Activated CD4-positive, alpha-beta memory T cell treated with anti-CD3 and anti-CD28 coated beads, Interleukin-2, amount 10 ng/mL, durations not matched to agents 7 days and 5 days (primary cell): ENCODE measurements at regions not wholly inside any gene's neighbourhood (a gene's known extent, or its start where the extent isn't known, plus 50 kb on each side); places are given as distances from the start of the nearest gene placed in this dataset.
"Not testable (repeated sequence)": the region's sequence is repeated elsewhere in the genome, so short reads cannot be mapped to it uniquely, and the experiment has no call there.

Experiments
- CTCF ChIA-PET: fragments of 350-600 bp; sonication (Branson Sonifier 250); formaldehyde crosslinking; loops from one replicate; lab custom pipeline; 2021; ENCODE audit warnings: antibody characterized with exemption, inconsistent platforms; lab: Charles Lee
- POLR2A ChIA-PET: fragments of 350-600 bp; sonication (Branson Sonifier 250); formaldehyde crosslinking; loops from one replicate; lab custom pipeline; 2021; ENCODE audit warnings: antibody characterized with exemption; lab: Charles Lee
- DNase-seq: peaks from one replicate; pipeline ENCODE4 v3.0.0-alpha.2; 2020
- H3K27ac Mint-ChIP-seq: one replicate; pipeline ENCODE4 v1.8.0; 2021; ENCODE audit warnings: mild to moderate bottlenecking, mixed read lengths
- H3K27me3 Mint-ChIP-seq: one replicate; pipeline ENCODE4 v1.8.0; 2021; ENCODE audit warnings: mixed read lengths
- H3K36me3 Mint-ChIP-seq: one replicate; pipeline ENCODE4 v1.8.0; 2021; ENCODE audit warnings: low read depth, mixed read lengths
- H3K4me1 Mint-ChIP-seq: one replicate; pipeline ENCODE4 v1.8.0; 2021; ENCODE audit warnings: mixed read lengths
- H3K4me3 Mint-ChIP-seq: one replicate; pipeline ENCODE4 v1.8.0; 2021; ENCODE audit warnings: mild to moderate bottlenecking, mixed read lengths
- H3K9me3 Mint-ChIP-seq: one replicate; pipeline ENCODE4 v1.8.0; 2021; ENCODE audit warnings: mixed read lengths

DNA sequence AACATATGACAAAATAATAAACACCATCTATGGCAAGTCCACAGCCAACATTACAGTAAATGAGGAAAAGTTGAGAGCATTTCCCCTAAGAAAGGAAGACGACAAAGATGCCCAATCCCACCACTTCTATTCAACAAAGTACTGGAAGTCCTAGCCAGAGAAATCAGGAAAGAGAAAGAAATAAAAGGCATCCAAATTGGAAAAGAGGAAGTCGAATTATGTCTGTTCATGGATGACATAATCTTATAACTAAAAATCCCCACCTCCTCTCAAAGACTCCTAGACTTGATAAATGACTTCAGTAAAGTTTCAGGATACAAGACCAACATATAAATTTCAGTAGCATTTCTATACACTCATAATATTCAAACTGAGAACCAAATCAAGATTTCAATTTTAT lies 288.5 kb upstream of the POT1 start:
- DNase-seq, result no peak
- Mint-ChIP-seq H3K36me3 (no peaks in the 10 kb centered on the region), H3K27ac (no peak overlapping the region), H3K27me3 (no peaks in the 10 kb centered on the region), H3K4me3 (no peak overlapping the region), H3K9me3 (peaks cover 7% of the 10 kb centered on the region), H3K4me1 (no peaks in the 10 kb centered on the region)
- CTCF ChIA-PET, result no interaction called here
- POLR2A ChIA-PET, result no interaction called here

DNA sequence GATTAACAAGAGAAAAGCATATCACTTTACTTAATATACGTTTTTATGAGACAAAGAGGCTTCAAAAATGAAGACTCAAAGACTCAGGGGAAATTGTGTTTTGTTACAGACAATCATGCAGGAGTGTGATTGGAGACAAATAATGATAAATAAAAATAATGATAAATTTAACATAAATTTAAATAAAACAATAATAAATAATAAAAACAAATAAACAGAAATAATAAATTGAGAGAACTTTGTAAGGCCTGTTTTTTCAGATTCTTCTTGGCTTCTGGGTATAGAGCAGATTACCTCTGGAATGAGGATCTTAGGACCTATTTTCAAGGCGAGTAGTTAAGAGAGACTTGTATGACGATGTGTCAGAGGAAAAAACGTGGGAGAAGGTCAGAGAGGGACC lies 271.4 kb upstream of the POT1 start:
- no peaks in the 10 kb centered on the region for H3K9me3 Mint-ChIP-seq
- CTCF ChIA-PET, result no interaction called here
- H3K4me1 Mint-ChIP-seq, result no peaks in the 10 kb centered on the region
- no peak overlapping the region for H3K4me3 Mint-ChIP-seq
- POLR2A ChIA-PET, result no interaction called here
- H3K36me3 Mint-ChIP-seq, result no peaks in the 10 kb centered on the region
- no peak for DNase-seq
- H3K27ac Mint-ChIP-seq, result no peak overlapping the region
- no peaks in the 10 kb centered on the region for H3K27me3 Mint-ChIP-seq

DNA sequence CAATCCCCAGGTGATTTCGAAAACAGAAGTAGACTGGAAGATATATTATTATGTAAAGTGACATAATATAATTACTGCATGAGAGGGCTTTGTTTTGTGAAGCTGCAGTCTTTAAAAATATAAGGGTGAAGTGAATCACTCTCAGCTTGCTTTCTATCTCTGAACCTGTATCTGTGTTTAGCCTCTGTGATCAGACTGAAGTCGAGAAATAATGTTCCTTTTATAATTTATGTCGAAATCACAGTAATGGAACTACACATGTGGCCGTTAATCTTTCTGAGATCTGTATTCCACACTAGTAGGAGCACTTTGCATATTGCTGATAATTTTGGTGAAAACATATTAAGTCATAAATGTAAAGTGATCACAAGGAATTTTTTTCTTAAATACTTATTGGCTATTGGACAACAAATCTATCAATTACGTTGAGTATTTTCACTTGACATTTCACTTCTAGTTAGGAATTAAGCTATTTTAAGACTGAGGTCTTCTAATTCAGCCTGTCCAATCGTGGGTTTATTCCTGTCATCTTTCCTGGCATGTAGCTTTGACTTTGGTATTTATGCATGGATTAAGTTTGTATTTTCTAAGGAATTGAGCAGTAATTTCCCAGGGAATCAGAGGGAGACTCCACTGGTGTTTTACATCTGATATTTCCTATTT lies 268.2 kb upstream of the POT1 start:
- no peak overlapping the region for H3K27ac Mint-ChIP-seq

DNA sequence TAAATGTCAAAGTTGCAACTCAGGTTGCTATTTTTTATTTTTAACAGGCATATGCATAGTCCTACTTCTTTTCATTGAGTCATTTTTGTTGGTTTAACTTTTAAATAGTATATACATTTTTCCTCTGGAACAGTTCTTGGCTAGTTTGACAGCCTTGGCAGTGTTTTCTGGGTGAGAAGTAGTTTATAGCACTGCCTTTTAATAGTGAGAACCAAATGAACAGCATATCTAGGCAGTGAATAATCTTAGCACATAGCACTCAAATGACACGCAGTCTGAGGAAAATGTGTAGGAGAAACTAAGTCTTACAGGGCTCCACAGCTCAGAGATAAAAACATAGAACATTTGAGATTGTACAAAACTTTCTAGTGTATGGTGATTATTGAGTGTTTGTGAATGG lies 265.5 kb upstream of the POT1 start:
- H3K4me3 Mint-ChIP-seq, result no peak overlapping the region
- H3K36me3 Mint-ChIP-seq, result no peaks in the 10 kb centered on the region
- DNase-seq, result no peak
- CTCF ChIA-PET, result no interaction called here
- no peak overlapping the region for H3K27ac Mint-ChIP-seq
- no peaks in the 10 kb centered on the region for H3K27me3 Mint-ChIP-seq
- POLR2A ChIA-PET, result no interaction called here
- H3K9me3 Mint-ChIP-seq, result peaks cover 9% of the 10 kb centered on the region
- no peaks in the 10 kb centered on the region for H3K4me1 Mint-ChIP-seq

More for the DNA sequence above, 268.2 kb upstream of the POT1 start:
- H3K36me3 Mint-ChIP-seq, result no peaks in the 10 kb centered on the region
- ChIA-PET POLR2A (no interaction called here), CTCF (no interaction called here)
- no peaks in the 10 kb centered on the region for H3K4me1 Mint-ChIP-seq
- H3K9me3 Mint-ChIP-seq, result peaks cover 2% of the 10 kb centered on the region
- no peaks in the 10 kb centered on the region for H3K27me3 Mint-ChIP-seq
- H3K4me3 Mint-ChIP-seq, result no peak overlapping the region
- no peak for DNase-seq

DNA sequence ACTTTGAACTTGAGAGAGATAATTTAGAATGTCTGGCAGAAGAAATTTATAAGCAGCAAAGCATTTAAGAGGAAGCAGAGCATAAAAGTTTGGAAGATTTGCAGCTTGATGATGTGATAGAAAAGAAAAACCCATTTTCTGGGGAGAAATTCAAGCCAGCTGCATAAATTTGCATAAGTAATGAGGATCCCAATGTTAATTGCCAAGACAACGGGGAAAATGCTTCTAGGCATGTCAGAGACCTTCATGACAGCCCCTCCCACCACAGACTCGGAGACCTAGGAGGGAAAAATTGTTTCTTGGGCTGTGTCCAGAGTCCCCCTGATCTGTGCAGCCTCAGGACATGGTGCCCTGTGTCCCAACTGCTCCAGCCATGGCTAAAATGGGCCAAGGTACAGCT lies 263.6 kb upstream of the POT1 start:
- Mint-ChIP-seq H3K4me3 (no peak overlapping the region), H3K4me1 (no peaks in the 10 kb centered on the region), H3K36me3 (no peaks in the 10 kb centered on the region), H3K27me3 (no peaks in the 10 kb centered on the region), H3K27ac (no peak overlapping the region), H3K9me3 (peaks cover 9% of the 10 kb centered on the region)
- ChIA-PET POLR2A (no interaction called here), CTCF (no interaction called here)
- no peak for DNase-seq

DNA sequence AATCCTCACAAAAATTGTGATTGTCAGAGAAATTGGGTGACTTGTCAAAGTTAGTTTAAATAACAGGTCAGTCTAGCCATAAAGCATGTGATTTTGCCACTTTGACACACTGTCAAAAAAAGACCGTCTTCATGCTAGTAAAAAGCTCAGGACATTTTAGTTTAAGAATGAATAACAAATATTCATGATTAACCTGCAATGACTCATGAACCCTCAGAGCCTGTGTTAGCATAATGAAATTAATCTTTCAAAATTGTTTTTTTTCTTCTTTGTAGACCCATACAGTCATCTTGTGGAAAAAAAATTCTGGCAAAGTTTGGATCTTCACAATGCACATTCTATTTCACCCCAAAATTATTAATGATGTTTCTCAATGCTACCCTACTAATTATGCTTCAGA lies 255.2 kb upstream of the POT1 start:
- H3K4me3 Mint-ChIP-seq, result no peak overlapping the region
- H3K27ac Mint-ChIP-seq, result no peak overlapping the region

DNA sequence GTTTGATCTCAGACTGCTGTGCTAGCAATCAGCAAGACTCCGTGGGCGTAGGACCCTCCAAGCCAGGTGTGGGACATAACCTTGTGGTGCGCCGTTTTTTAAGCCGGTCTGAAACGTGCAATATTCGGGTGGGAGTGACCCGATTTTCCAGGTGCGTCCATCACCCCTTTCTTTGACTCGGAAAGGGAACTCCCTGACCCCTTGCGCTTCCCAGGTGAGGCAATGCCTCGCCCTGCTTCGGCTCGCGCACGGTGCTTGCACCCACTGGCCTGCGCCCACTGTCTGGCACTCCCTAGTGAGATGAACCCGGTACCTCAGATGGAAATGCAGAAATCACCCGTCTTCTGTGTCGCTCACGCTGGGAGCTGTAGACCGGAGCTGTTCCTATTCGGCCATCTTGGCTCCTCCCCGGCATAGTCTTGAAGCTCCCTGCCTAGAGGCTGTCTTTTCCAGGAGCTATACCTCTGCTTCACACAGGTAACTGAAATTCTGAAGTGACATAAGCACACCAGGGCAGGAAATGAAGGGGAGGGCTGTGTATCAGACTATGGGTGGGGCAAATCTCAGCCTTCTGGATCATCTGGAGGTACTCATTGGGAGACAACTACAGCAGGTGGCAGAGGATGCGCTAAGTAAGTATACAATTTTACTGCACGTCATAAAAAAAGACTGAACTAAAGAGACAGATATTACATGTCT lies 252.1 kb upstream of the POT1 start:
- H3K27me3 Mint-ChIP-seq, H3K4me3 Mint-ChIP-seq, H3K4me1 Mint-ChIP-seq, CTCF ChIA-PET, H3K9me3 Mint-ChIP-seq, DNase-seq, H3K36me3 Mint-ChIP-seq, POLR2A ChIA-PET, H3K27ac Mint-ChIP-seq: not testable (repeated sequence)

More for the DNA sequence above, 255.2 kb upstream of the POT1 start:
- H3K9me3 Mint-ChIP-seq, result no peaks in the 10 kb centered on the region
- no peaks in the 10 kb centered on the region for H3K4me1 Mint-ChIP-seq
- H3K27me3 Mint-ChIP-seq, result no peaks in the 10 kb centered on the region
- H3K36me3 Mint-ChIP-seq, result no peaks in the 10 kb centered on the region
- DNase-seq, result no peak
- ChIA-PET POLR2A (no interaction called here), CTCF (no interaction called here)

DNA sequence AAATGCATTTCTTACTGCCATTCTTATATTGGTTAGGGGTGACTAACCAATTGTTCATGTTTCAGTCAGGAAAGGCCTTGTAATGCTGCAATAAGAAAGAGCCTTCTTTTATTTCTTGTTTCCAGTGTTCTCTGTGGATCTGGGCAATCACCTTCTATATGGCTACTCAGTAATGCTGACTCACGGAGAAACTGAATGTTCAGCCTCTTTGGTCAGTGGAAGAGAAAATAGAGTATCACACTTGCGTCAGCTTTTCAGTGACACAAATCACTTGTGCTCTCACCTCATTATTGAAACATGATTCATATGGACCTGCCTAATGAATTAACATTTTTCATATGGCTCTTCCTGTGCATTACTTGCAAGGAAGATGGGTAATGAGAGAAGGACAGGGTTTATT lies 243.9 kb upstream of the POT1 start:
- H3K27me3 Mint-ChIP-seq, result no peaks in the 10 kb centered on the region
- peaks cover 2% of the 10 kb centered on the region for H3K9me3 Mint-ChIP-seq
- no peaks in the 10 kb centered on the region for H3K4me1 Mint-ChIP-seq
- no peak overlapping the region for H3K4me3 Mint-ChIP-seq
- POLR2A ChIA-PET, result no interaction called here
- DNase-seq, result no peak
- CTCF ChIA-PET, result no interaction called here
- no peak overlapping the region for H3K27ac Mint-ChIP-seq
- no peaks in the 10 kb centered on the region for H3K36me3 Mint-ChIP-seq

DNA sequence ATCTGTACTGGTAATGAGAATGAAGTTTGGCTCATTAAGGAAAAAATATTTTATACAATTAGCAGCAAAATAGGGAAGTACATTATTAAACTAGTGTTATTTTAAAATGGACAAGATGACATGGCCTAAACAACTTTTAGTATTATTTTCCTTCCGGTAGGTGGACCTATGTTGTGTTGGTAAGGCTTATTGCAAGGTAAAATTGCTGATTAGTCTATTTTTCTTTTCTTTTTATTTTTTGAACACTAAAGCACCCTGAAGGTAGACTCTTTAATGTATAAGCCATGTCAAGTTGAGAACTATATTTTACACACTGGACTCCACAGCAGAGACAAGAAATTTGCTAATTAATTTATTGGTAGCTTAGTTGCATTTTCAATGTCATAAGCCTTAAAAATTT lies 239.5 kb upstream of the POT1 start:
- ChIA-PET CTCF (no interaction called here), POLR2A (no interaction called here)
- no peaks in the 10 kb centered on the region for H3K4me1 Mint-ChIP-seq
- no peak overlapping the region for H3K27ac Mint-ChIP-seq
- no peaks in the 10 kb centered on the region for H3K9me3 Mint-ChIP-seq
- no peak overlapping the region for H3K4me3 Mint-ChIP-seq
- H3K27me3 Mint-ChIP-seq, result no peaks in the 10 kb centered on the region
- DNase-seq, result no peak
- no peaks in the 10 kb centered on the region for H3K36me3 Mint-ChIP-seq

DNA sequence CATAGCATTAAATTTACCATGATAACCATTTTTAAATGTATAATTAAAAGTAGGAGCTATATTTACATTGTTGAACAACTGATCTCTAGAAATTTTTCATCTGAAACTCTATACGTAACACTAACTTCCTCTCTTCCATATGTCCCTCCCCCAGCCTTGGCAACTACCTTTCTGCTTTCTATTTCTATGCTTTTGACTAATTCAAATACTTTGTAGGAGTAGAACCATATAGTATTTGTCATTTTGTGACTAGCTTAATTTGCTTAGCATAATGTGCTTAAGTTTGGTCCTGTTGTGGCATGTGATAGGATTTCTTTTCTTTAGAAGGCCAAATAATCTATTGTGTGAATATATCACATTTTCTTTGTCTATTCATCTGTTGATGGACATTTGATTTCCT lies 225.3 kb upstream of the POT1 start:
- Mint-ChIP-seq H3K4me3 (no peak overlapping the region), H3K27ac (no peak overlapping the region), H3K36me3 (no peaks in the 10 kb centered on the region), H3K9me3 (no peaks in the 10 kb centered on the region), H3K27me3 (no peaks in the 10 kb centered on the region), H3K4me1 (no peaks in the 10 kb centered on the region)
- no peak for DNase-seq
- ChIA-PET CTCF (no interaction called here), POLR2A (no interaction called here)

DNA sequence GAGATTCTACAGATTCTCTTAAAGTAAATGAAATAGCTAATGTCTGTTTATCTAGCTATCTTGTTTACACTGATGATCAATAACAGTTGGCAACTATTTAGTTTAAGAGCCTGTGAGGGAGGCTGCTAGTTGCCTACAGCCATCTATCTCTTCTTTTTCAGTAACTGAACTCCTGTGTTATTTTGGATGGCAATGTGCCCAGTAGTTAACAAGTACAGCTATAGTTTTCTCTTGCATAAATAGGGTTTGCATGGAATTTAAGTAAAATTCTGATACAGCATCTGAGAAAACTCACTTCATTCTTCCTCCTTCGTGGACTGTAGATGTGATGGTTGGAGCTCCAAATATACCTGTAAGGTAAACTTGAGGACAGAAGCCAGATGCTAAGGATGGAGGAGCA lies 219.5 kb upstream of the POT1 start:
- CTCF ChIA-PET, result no interaction called here
- no peak overlapping the region for H3K4me3 Mint-ChIP-seq
- H3K27me3 Mint-ChIP-seq, result no peaks in the 10 kb centered on the region
- H3K9me3 Mint-ChIP-seq, result no peaks in the 10 kb centered on the region
- no peak overlapping the region for H3K27ac Mint-ChIP-seq
- no peak for DNase-seq
- POLR2A ChIA-PET, result no interaction called here
- H3K4me1 Mint-ChIP-seq, result no peaks in the 10 kb centered on the region
- no peaks in the 10 kb centered on the region for H3K36me3 Mint-ChIP-seq

DNA sequence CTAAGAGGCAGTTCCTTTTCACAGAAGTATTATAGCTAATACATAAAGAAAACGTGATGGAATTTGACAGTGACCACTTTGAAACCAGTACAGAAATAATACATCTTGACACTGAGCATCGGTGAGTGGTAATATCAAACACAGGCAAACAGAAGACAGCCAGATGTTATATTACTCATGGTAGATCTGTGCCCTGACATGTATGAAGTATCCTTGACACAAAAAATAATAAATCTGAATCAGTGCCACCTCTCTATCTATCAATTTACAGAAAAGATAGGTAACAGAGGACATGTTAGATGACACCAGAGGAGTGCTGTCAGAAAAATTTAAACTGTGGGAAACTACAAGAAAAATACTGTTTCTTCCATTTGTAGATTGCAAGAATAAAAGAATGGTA lies 217.4 kb upstream of the POT1 start:
- no peaks in the 10 kb centered on the region for H3K36me3 Mint-ChIP-seq
- H3K27me3 Mint-ChIP-seq, result no peaks in the 10 kb centered on the region
- POLR2A ChIA-PET, result no interaction called here
- DNase-seq, result no peak
- no peak overlapping the region for H3K4me3 Mint-ChIP-seq
- no peaks in the 10 kb centered on the region for H3K4me1 Mint-ChIP-seq
- CTCF ChIA-PET, result no interaction called here
- H3K9me3 Mint-ChIP-seq, result no peaks in the 10 kb centered on the region
- H3K27ac Mint-ChIP-seq, result no peak overlapping the region

DNA sequence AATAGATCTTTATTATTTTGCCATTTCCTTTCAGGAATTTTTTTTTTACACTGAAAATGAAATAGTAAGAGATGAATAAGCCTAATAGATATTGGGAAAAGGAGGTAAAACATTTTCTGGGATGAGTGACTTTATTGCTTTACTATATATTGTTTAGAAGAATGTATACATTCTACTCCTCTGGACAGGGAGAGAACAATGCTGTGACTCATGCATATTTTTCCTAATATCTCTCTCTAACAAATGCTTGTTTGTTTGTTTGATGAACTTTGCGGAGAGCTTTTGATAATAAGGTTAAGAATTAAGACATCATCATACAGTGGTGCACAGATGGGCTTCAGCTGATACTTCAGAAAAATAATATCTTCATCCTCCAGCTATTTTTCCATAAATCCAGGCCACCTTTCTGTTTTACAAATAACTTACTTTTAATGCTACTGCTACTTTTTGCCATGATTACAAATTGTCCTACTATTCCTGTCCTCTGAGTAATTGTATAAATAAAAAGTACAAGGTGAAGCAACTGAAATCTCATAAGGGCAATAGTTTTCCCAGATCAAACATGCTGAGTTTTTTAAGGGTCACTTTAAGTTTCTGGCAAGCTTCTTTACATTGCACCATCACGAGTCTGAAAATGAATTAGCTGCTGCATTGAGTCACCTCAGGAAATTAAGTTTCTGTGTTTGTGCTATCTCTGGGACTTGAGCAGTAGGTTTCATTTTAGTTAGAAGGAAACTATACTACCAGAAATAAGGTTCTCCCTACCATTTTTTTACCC lies 207.3 kb upstream of the POT1 start:
- CTCF ChIA-PET, result no interaction called here
- POLR2A ChIA-PET, result no interaction called here
- Mint-ChIP-seq H3K4me1 (no peaks in the 10 kb centered on the region), H3K9me3 (no peaks in the 10 kb centered on the region), H3K27me3 (no peaks in the 10 kb centered on the region), H3K4me3 (no peak overlapping the region), H3K27ac (no peak overlapping the region), H3K36me3 (no peaks in the 10 kb centered on the region)
- DNase-seq, result no peak
